ENCODE measurements at regions not wholly inside any gene's neighbourhood (a gene's known extent, or its start where the extent isn't known, plus 50 kb on each side); places are given as distances from the start of the nearest gene placed in this dataset.

DNA sequence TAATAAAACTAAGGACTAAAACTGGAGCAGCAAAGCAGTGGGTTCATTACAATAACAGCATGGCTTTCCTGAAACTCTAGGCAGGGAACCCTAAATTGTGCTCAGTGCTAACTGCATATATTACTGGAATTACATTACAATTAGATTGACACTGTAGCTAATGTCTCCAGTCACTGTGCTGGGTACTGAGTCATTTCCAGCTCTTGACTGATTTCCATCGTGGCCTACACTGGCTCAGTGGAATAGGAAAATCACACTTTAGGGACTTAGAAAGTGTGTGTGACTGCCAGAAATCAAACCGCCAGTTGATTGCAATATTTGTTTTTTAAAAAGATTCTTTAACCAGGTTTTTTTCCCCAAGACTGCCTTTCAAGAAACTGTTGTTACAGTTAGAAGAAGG is 1447.4 kb upstream of the GOT2 start:
- TF ChIP-seq, protein P1, sequence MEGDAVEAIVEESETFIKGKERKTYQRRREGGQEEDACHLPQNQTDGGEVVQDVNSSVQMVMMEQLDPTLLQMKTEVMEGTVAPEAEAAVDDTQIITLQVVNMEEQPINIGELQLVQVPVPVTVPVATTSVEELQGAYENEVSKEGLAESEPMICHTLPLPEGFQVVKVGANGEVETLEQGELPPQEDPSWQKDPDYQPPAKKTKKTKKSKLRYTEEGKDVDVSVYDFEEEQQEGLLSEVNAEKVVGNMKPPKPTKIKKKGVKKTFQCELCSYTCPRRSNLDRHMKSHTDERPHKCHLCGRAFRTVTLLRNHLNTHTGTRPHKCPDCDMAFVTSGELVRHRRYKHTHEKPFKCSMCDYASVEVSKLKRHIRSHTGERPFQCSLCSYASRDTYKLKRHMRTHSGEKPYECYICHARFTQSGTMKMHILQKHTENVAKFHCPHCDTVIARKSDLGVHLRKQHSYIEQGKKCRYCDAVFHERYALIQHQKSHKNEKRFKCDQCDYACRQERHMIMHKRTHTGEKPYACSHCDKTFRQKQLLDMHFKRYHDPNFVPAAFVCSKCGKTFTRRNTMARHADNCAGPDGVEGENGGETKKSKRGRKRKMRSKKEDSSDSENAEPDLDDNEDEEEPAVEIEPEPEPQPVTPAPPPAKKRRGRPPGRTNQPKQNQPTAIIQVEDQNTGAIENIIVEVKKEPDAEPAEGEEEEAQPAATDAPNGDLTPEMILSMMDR (IDR thresholded peaks at IDR 0.05; ENCODE audit: poor library complexity): no peak
- TF ChIP-seq EZH2 (IDR thresholded peaks at IDR 0.05; ENCODE audit: borderline replicate concordance): no peak
- H3K79me2 ChIP-seq: no peaks in the 10 kb centered on the region
- no peak overlapping the region for H3K27ac ChIP-seq
- 70% methylated on average over 2 of the region's 2 CpGs for WGBS (ENCODE audit: low lambda C conversion rate, missing lambda C conversion rate)
- no peaks in the 10 kb centered on the region for H3K9me2 ChIP-seq (replicated peaks; ENCODE audit: insufficient read depth)
- H3K4me3 ChIP-seq: no peak overlapping the region
- H3K9me3 ChIP-seq (ENCODE audit: low read depth): no peaks in the 10 kb centered on the region
- no peaks in the 10 kb centered on the region for H3K27me3 ChIP-seq
- H2AFZ ChIP-seq: no peak overlapping the region
- no peaks in the 10 kb centered on the region for H4K20me1 ChIP-seq (ENCODE audit: insufficient read depth, poor library complexity, severe bottlenecking)
- no peak for DNase-seq (ENCODE audit: low spot score)
- H3K4me1 ChIP-seq (ENCODE audit: insufficient read depth): no peaks in the 10 kb centered on the region
- no peaks in the 10 kb centered on the region for H3K36me3 ChIP-seq (replicated peaks; ENCODE audit: insufficient read depth, low read depth)
- no peak overlapping the region for H3K4me2 ChIP-seq

DNA sequence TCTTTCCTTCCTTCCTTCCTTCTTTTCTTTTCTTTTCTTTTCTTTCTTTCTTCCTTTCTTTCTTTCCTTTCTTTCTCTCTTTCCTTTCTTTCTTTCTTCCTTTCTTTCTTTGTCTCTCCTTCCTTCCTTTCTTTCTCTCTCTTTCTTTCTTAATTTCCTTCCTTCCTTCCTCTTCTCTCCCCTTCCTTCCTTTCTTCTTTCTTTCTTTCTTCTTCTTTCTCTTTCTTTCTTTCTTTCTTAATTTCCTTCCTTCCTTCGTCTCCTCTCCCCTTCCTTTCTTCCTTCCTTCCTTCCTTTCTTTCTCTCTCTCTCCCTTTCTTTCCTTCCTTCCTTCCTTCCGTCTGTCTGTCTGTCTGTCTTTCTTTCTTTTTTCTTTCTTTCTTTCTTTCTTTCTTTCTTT is 1446.5 kb upstream of the GOT2 start:
- no peak for DNase-seq (ENCODE audit: low spot score)
- TF ChIP-seq, protein P1 (IDR thresholded peaks at IDR 0.05; ENCODE audit: poor library complexity): no peak
- no peak for TF ChIP-seq EZH2 (IDR thresholded peaks at IDR 0.05; ENCODE audit: borderline replicate concordance)
- no peak for TF ChIP-seq EZH2phosphoT487 (IDR thresholded peaks at IDR 0.05; ENCODE audit: low read depth, severe bottlenecking, unreplicated experiment)
- no peaks in the 10 kb centered on the region for H3K9me2 ChIP-seq (replicated peaks; ENCODE audit: insufficient read depth)
- no peak overlapping the region for H3K4me3 ChIP-seq
- no peaks in the 10 kb centered on the region for H3K36me3 ChIP-seq (replicated peaks; ENCODE audit: insufficient read depth, low read depth)
- no peak overlapping the region for H3K4me2 ChIP-seq
- H3K4me1 ChIP-seq (ENCODE audit: insufficient read depth): no peaks in the 10 kb centered on the region
- no peaks in the 10 kb centered on the region for H3K27me3 ChIP-seq
- H2AFZ ChIP-seq: no peak overlapping the region
- H3K9me3 ChIP-seq (ENCODE audit: low read depth): no peaks in the 10 kb centered on the region
- H3K79me2 ChIP-seq: no peaks in the 10 kb centered on the region
- H4K20me1 ChIP-seq (ENCODE audit: insufficient read depth, poor library complexity, severe bottlenecking): no peaks in the 10 kb centered on the region
- no peak overlapping the region for H3K27ac ChIP-seq
- WGBS (ENCODE audit: low lambda C conversion rate, missing lambda C conversion rate): 73% methylated on average over 2 of the region's 2 CpGs

DNA sequence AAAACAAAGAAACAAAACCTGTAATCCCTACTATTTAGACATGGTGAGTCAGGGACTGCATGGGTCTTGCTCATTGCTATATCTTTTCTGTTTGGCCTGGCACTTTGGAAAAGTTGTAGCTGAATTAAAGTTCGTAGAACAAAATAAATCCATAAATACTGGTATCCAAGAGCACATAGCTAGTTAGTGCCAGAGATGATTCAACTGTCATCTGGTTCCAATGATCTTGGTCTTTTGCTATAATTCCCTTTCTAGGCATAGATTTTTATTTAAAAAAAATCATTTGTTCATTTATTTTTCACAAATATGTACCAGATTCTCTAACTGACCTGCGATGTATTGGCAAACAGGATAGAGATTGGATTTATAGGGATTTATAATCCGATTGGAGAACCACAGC is 1436.1 kb upstream of the GOT2 start:
- H3K9me3 ChIP-seq (ENCODE audit: low read depth): no peaks in the 10 kb centered on the region
- H3K36me3 ChIP-seq (replicated peaks; ENCODE audit: insufficient read depth, low read depth): no peaks in the 10 kb centered on the region
- H3K79me2 ChIP-seq: no peaks in the 10 kb centered on the region
- no peak overlapping the region for H3K4me3 ChIP-seq
- no peaks in the 10 kb centered on the region for H3K4me1 ChIP-seq (ENCODE audit: insufficient read depth)
- H3K27me3 ChIP-seq: no peaks in the 10 kb centered on the region
- no peaks in the 10 kb centered on the region for H3K9me2 ChIP-seq (replicated peaks; ENCODE audit: insufficient read depth)
- no peak for DNase-seq (ENCODE audit: low spot score)
- H2AFZ ChIP-seq: no peak overlapping the region
- H3K27ac ChIP-seq: no peak overlapping the region
- 74% methylated on average over 3 of the region's 3 CpGs for WGBS (ENCODE audit: low lambda C conversion rate, missing lambda C conversion rate)
- H4K20me1 ChIP-seq (ENCODE audit: insufficient read depth, poor library complexity, severe bottlenecking): no peaks in the 10 kb centered on the region
- TF ChIP-seq EZH2phosphoT487 (IDR thresholded peaks at IDR 0.05; ENCODE audit: low read depth, severe bottlenecking, unreplicated experiment) (no peak), EZH2 (IDR thresholded peaks at IDR 0.05; ENCODE audit: borderline replicate concordance) (no peak)
- TF ChIP-seq, protein P1 (IDR thresholded peaks at IDR 0.05; ENCODE audit: poor library complexity): no peak
- no peak overlapping the region for H3K4me2 ChIP-seq

DNA sequence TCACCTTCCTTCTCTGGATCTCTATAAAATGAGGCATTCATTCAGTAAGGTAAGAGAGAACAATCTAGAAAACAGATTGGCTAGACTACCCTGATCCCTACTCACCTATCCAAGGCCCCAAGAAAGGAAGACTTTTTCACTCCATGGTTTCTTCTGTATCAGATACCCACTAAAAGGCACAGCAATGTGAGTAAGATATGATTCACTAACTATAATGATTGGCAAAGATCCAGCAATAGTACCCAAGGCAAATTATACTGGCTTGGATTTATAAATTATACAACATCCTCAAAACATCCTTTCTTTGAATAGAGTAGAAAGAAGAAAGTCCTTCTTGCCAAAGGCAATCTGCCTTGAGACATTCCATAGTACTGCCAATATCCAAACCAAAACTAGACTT is 1432.0 kb upstream of the GOT2 start:
- H4K20me1 ChIP-seq (ENCODE audit: insufficient read depth, poor library complexity, severe bottlenecking): no peaks in the 10 kb centered on the region
- no peaks in the 10 kb centered on the region for H3K9me3 ChIP-seq (ENCODE audit: low read depth)
- TF ChIP-seq, protein P1 (IDR thresholded peaks at IDR 0.05; ENCODE audit: poor library complexity): no peak
- TF ChIP-seq EZH2phosphoT487 (IDR thresholded peaks at IDR 0.05; ENCODE audit: low read depth, severe bottlenecking, unreplicated experiment): no peak
- no peak for TF ChIP-seq EZH2 (IDR thresholded peaks at IDR 0.05; ENCODE audit: borderline replicate concordance)
- H3K9me2 ChIP-seq (replicated peaks; ENCODE audit: insufficient read depth): no peaks in the 10 kb centered on the region
- H3K4me2 ChIP-seq: no peak overlapping the region
- no peak overlapping the region for H2AFZ ChIP-seq
- no peaks in the 10 kb centered on the region for H3K36me3 ChIP-seq (replicated peaks; ENCODE audit: insufficient read depth, low read depth)
- H3K4me1 ChIP-seq (ENCODE audit: insufficient read depth): no peaks in the 10 kb centered on the region
- no peak for DNase-seq (ENCODE audit: low spot score)
- no peaks in the 10 kb centered on the region for H3K27me3 ChIP-seq
- no peaks in the 10 kb centered on the region for H3K79me2 ChIP-seq
- H3K27ac ChIP-seq: no peak overlapping the region
- H3K4me3 ChIP-seq: no peak overlapping the region

Measured in hepatocyte (in vitro differentiated cells).